ENCODE measurements at regions not wholly inside any gene's neighbourhood (a gene's known extent, or its start where the extent isn't known, plus 50 kb on each side); places are given as distances from the start of the nearest gene placed in this dataset.

- no peak overlapping the region for H3K4me3 ChIP-seq
- TF ChIP-seq CTCF (IDR thresholded peaks at IDR 0.05) (no peak), POLR2A (IDR thresholded peaks at IDR 0.05) (no peak)
- no peaks in the 10 kb centered on the region for H3K27me3 ChIP-seq
- WGBS, 2 donors, result 92 to 94% methylated on average over 2 to 3 of the region's 3 CpGs
- H3K9me3 ChIP-seq, result no peaks in the 10 kb centered on the region
- no peak for DNase-seq
- H3K36me3 ChIP-seq, result no peaks in the 10 kb centered on the region
- no peak overlapping the region for H3K27ac ChIP-seq
- intact Hi-C loops (cut with DNase I), result no loop called here
- H3K4me1 ChIP-seq, result peaks cover 0 to 10% (median 0%) of the 10 kb centered on the region in 3 donors
Observed at GRCh38 chr15:31573759-31574158, 247.1 kb downstream of the KLF13 start.

- no peaks in the 10 kb centered on the region for H3K9me3 ChIP-seq
- intact Hi-C loops (cut with DNase I), result no loop called here
- H3K4me3 ChIP-seq, result no peak overlapping the region
- peaks cover 0 to 10% (median 0%) of the 10 kb centered on the region in 3 donors for H3K4me1 ChIP-seq
- no peaks in the 10 kb centered on the region for H3K36me3 ChIP-seq
- no peak for TF ChIP-seq CTCF (IDR thresholded peaks at IDR 0.05)
- TF ChIP-seq POLR2A (IDR thresholded peaks at IDR 0.05), result no peak
- H3K27ac ChIP-seq, result peak overlapping the region in 2 of 4 donors; percentile 16 to 47
- 33% methylated on average over 1 of the region's 1 CpG; no CpG with 5 or more reads in 1 of the 2 donors for WGBS, 2 donors
- no peaks in the 10 kb centered on the region for H3K27me3 ChIP-seq
- no peak for DNase-seq
Observed at GRCh38 chr15:31574766-31575165, 248.1 kb downstream of the KLF13 start.

GRCh38 chr15:31577108-31577507 lies 250.5 kb downstream of the KLF13 start:
- intact Hi-C loops (cut with DNase I), result no loop called here
- Histone ChIP-seq H3K9me3 (peaks cover 0 to 12% (median 0%) of the 10 kb centered on the region in 3 donors), H3K4me1 (peaks cover 0 to 10% (median 0%) of the 10 kb centered on the region in 3 donors), H3K4me3 (no peak overlapping the region), H3K36me3 (no peaks in the 10 kb centered on the region), H3K27me3 (no peaks in the 10 kb centered on the region), H3K27ac (no peak overlapping the region)
- TF ChIP-seq POLR2A (IDR thresholded peaks at IDR 0.05) (no peak), CTCF (IDR thresholded peaks at IDR 0.05) (no peak)
- DNase-seq, result no peak
- 58 to 64% methylated on average over 5 of the region's 5 CpGs for WGBS, 2 donors

- 72 to 77% methylated on average over 4 of the region's 4 CpGs for WGBS, 2 donors
Observed at GRCh38 chr15:31579282-31579681, 252.6 kb downstream of the KLF13 start.

GRCh38 chr15:31579976-31580375 lies 253.3 kb downstream of the KLF13 start:
- Histone ChIP-seq H3K36me3 (no peaks in the 10 kb centered on the region), H3K9me3 (peaks cover 0 to 12% (median 0%) of the 10 kb centered on the region in 3 donors), H3K27me3 (no peaks in the 10 kb centered on the region), H3K4me3 (no peak overlapping the region), H3K27ac (no peak overlapping the region), H3K4me1 (peaks cover 0 to 3% (median 0%) of the 10 kb centered on the region in 3 donors)
- TF ChIP-seq POLR2A (IDR thresholded peaks at IDR 0.05) (no peak), CTCF (IDR thresholded peaks at IDR 0.05) (no peak)
- no peak for DNase-seq
- intact Hi-C loops (cut with DNase I), result no loop called here
- WGBS, 2 donors, result 80 to 81% methylated on average over 2 of the region's 2 CpGs

More at GRCh38 chr15:31579282-31579681, 252.6 kb downstream of the KLF13 start:
- Histone ChIP-seq H3K27ac (no peak overlapping the region), H3K9me3 (peaks cover 0 to 12% (median 0%) of the 10 kb centered on the region in 3 donors), H3K4me1 (peaks cover 0 to 10% (median 0%) of the 10 kb centered on the region in 3 donors), H3K27me3 (no peaks in the 10 kb centered on the region), H3K4me3 (no peak overlapping the region), H3K36me3 (no peaks in the 10 kb centered on the region)
- intact Hi-C loops (cut with DNase I), result no loop called here
- TF ChIP-seq CTCF (IDR thresholded peaks at IDR 0.05) (no peak), POLR2A (IDR thresholded peaks at IDR 0.05) (no peak)
- DNase-seq, result no peak
